GM18505 (cell line): ENCODE measurements at regions not wholly inside any gene's neighbourhood (a gene's known extent, or its start where the extent isn't known, plus 50 kb on each side); places are given as distances from the start of the nearest gene placed in this dataset.
A peak's percentile ranks its signal among the peaks of the same experiment; 100 is the strongest.

Source experiments
- ATAC-seq: cut with Tn5 transposase; IDR thresholded peaks from one replicate; pipeline ENCODE4 v1.9.1; 2021; ENCODE audit not compliant: unreplicated experiment
- POLR2A ChIP-seq: IDR thresholded peaks from 4 replicates; pipeline ENCODE4 v1.6.1; 2011; ENCODE audit warnings: borderline replicate concordance; ENCODE audit not compliant: insufficient read depth, insufficient read length; ENCODE audit errors: extremely low read depth

DNA sequence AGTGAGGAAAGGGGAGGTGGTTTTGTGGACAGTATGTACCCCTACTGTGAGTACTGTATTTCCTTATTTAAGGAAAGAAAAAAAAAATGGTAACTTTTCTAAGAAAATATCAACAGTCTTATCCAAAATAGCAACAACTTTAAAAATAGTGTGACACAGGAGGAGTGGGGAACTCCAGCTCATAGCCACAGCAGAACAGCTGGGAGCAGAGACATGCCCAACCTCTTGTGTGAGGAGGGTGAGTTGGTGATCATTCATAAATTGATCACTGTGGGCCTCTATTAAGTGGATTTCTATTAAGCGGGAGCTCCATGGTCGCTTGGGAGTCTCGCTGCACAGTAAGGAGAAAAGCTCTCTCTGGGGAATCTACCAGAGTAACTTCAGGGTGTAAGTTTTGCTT lies 158.8 kb upstream of the DUSP10 start:
- TF ChIP-seq POLR2A, result no peak
- ATAC-seq, result no peak

GRCh38 chr1:221897321-221897721 lies 155.4 kb upstream of the DUSP10 start:
- no peak for ATAC-seq
- TF ChIP-seq POLR2A, result no peak

DNA sequence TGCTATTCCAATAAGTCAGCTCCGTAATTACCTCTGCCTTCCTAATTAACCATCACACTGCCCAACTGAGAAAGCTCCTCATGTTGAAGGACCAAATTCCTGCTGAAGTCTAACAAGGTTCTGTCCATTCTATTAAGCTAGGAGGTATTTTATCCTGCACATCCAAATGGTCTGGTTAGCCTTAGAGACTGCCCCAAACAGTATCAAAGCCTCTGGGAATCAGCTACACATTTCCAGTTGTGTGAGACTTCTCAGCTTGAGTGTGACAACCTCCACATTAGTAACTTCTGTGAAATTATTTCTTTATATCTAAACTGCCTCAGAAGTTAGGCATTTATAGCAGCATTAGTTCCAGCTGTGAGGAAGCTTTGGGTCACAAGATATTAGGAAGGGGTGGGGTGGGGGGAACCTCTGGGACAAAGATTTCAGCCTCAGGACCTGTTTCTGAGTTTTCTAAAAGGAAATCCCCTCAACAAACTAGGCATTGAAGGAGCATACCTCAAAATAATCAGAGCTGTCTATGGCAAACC lies 150.5 kb upstream of the DUSP10 start:
- no peak for TF ChIP-seq POLR2A
- ATAC-seq, result no peak

DNA sequence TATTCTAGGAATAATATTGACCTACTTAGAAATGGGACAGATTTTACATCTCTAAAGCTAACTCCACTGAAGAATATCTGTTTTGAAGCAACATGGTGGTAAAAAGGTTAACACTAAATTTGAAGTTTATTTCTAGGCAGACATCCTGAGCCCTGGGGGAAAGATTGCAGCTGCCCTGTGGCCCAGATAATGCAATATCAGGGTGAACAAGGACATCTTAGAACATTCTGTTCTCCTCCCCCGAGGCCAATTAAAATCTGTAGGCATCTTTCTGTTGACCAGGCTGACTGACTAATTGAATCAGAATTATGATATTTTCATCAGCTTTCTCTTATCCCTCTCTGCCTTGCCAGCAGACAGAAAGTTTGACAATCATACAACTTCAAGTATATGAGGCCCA lies 149.8 kb upstream of the DUSP10 start:
- no peak for ATAC-seq
- no peak for TF ChIP-seq POLR2A

- ATAC-seq, result no peak
- no peak for TF ChIP-seq POLR2A
Observed at GRCh38 chr1:221888801-221889200, 146.9 kb upstream of the DUSP10 start.

GRCh38 chr1:221888218-221888617 lies 146.3 kb upstream of the DUSP10 start:
- ATAC-seq, result no peak
- TF ChIP-seq POLR2A, result no peak

GRCh38 chr1:221887758-221888157 lies 145.9 kb upstream of the DUSP10 start:
- no peak for TF ChIP-seq POLR2A
- no peak for ATAC-seq

DNA sequence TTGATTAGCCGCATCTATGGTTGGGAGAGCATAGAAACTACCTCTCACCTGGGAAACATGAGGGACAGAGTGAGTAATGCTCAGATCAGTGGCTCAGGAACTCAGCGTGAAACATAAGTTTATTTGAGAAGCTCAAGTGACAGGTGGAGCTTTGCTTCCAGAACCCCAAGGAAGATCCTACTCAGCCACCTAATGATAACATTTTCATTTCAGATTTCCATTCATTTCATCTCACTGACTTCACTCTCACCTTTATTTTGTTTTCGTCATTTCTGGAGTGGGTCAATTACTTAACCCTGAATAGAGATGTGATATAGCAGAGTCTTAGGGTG lies 145.5 kb upstream of the DUSP10 start:
- ATAC-seq, result no peak
- TF ChIP-seq POLR2A, result no peak

DNA sequence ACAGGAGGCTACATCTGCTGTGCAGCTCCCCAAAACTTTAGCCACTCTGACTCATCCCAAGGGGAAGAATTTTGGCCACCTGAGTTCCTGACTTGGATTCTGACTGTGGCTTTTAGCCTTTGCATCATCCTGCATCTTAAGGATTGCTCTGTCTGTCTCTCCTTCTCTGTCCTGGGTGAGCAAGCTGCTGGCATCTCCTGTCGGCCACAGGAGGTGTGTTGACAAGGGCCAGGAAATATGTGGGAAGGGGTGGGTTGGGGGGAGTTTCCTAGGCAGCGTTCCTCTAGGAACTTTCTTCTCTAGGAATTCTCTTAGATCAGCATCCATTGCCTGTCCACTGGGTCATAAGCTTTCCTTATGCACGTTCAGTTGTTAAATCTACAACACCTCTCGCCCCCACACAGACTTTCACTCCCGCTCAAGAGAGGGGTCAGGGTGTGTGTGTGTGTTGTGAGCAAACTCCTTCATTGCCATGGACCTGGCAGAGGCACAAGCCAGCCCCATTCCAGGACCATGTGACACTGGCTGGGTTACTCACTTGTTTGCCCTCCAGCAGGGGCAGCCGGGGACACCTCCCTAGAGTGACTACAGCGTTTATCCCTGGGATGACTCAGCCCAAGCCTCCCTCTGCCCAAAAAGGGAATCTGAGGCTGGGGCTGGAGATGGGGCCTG lies 145.0 kb upstream of the DUSP10 start:
- ATAC-seq, result no peak
- TF ChIP-seq POLR2A, result no peak

GRCh38 chr1:221886311-221886710 lies 144.4 kb upstream of the DUSP10 start:
- ATAC-seq, result no peak
- TF ChIP-seq POLR2A, result no peak

GRCh38 chr1:221884821-221885220 lies 142.9 kb upstream of the DUSP10 start:
- no peak for ATAC-seq

GRCh38 chr1:221881805-221882581 lies 140.1 kb upstream of the DUSP10 start:
- no peak for TF ChIP-seq POLR2A
- ATAC-seq, result no peak

More at GRCh38 chr1:221884821-221885220, 142.9 kb upstream of the DUSP10 start:
- TF ChIP-seq POLR2A, result no peak

DNA sequence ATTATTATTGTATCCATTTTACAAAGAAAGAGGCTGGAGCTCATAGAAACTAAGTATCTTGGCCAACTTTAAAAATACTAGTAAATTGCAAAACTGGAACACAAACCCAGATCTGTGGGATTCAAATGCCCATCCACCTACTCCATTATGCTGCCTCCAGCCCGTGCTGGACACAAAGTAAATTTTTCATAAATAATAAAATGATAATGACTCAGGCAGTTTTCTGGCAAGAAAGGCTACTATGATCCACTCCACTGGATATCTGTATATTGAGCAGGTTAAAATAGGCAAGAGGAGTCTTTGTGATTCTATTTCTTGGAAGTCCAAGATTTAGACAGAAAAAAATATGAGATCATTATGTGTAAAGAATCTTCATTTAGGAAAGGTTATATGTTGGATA lies 138.3 kb upstream of the DUSP10 start:
- no peak for ATAC-seq
- no peak for TF ChIP-seq POLR2A

DNA sequence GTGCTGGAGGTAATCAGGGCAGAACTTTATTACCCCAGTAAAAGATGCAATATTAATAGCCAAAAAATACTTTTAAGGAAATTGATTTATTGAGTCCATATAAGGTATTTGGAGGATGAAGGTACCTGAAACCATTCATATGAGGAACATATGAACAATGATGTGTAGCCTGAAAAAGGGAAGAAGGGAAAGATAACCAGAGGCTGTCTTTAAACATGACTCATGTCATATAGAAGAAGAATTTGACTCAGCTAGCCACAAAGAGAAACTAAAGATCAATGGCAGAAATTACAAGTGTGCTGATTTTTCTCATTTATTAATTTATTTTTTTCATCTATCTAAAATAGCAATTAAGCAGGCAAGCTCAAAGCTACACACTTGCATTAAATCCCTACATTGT lies 136.2 kb upstream of the DUSP10 start:
- TF ChIP-seq POLR2A, result no peak
- peak; percentile 78 for ATAC-seq
